Hepatocyte (in vitro differentiated cells): ENCODE measurements at regions not wholly inside any gene's neighbourhood (a gene's known extent, or its start where the extent isn't known, plus 50 kb on each side); places are given as distances from the start of the nearest gene placed in this dataset.
A peak's percentile ranks its signal among the peaks of the same experiment; 100 is the strongest.

Experiments
- DNase-seq: peaks from one replicate; pipeline ENCODE4 v3.0.0-alpha.2; 2016; ENCODE audit warnings: low spot score
- H2AFZ ChIP-seq: fragments of 200-600 bp; sonication (generic); 2 replicates; pipeline ENCODE4 v1.6.0; 2016; ENCODE audit warnings: antibody characterized with exemption, mild to moderate bottlenecking
- H3K27ac ChIP-seq: fragments of 200-600 bp; sonication (generic); 2 replicates; pipeline ENCODE4 v1.5.1; 2016; ENCODE audit warnings: mild to moderate bottlenecking
- H3K27me3 ChIP-seq: fragments of 200-600 bp; sonication (generic); 2 replicates; pipeline ENCODE4 v1.6.1; 2016
- H3K36me3 ChIP-seq: fragments of 200-600 bp; sonication (generic); replicated peaks from 2 replicates; pipeline ENCODE4 v1.5.1; 2016; ENCODE audit warnings: low read depth; ENCODE audit not compliant: insufficient read depth
- H3K4me1 ChIP-seq: fragments of 200-600 bp; sonication (generic); 2 replicates; pipeline ENCODE4 v1.5.1; 2016; ENCODE audit warnings: mild to moderate bottlenecking, moderate library complexity; ENCODE audit not compliant: insufficient read depth
- H3K4me2 ChIP-seq: fragments of 200-600 bp; sonication (generic); 2 replicates; pipeline ENCODE4 v1.6.0; 2016
- H3K4me3 ChIP-seq: fragments of 200-600 bp; sonication (generic); 2 replicates; pipeline ENCODE4 v1.5.1; 2016; ENCODE audit warnings: mild to moderate bottlenecking
- H3K79me2 ChIP-seq: fragments of 200-600 bp; sonication (generic); 2 replicates; pipeline ENCODE4 v1.6.0; 2017; ENCODE audit warnings: mild to moderate bottlenecking
- H3K9me2 ChIP-seq: fragments of 200-600 bp; sonication (generic); replicated peaks from 2 replicates; pipeline ENCODE4 v1.6.0; 2017; ENCODE audit warnings: mild to moderate bottlenecking; ENCODE audit not compliant: insufficient read depth
- H3K9me3 ChIP-seq: fragments of 200-600 bp; sonication (generic); 2 replicates; pipeline ENCODE4 v1.5.1; 2016; ENCODE audit warnings: low read depth, mild to moderate bottlenecking
- H4K20me1 ChIP-seq: fragments of 200-600 bp; sonication (generic); 2 replicates; pipeline ENCODE4 v1.6.0; 2016; ENCODE audit warnings: mild to moderate bottlenecking; ENCODE audit not compliant: insufficient read depth, poor library complexity, severe bottlenecking
- EZH2 ChIP-seq: fragments of 200-600 bp; sonication (generic); IDR thresholded peaks from 2 replicates; pipeline ENCODE4 v1.6.1; 2016; ENCODE audit warnings: antibody characterized with exemption, mild to moderate bottlenecking, borderline replicate concordance
- EZH2phosphoT487 ChIP-seq: fragments of 200-600 bp; sonication (generic); IDR thresholded peaks from one replicate; pipeline ENCODE4 v1.6.1; 2018; ENCODE audit warnings: antibody characterized with exemption, mild to moderate bottlenecking, low read depth, moderate library complexity; ENCODE audit not compliant: unreplicated experiment, severe bottlenecking
- WGBS: methylation state at CpG from one replicate; pipeline ENCODE4 v1.1.6; 2016; ENCODE audit warnings: low lambda C conversion rate; ENCODE audit errors: missing lambda C conversion rate; 5-methylcytosine and 5-hydroxymethylcytosine counted together
- TF ChIP-seq, protein P1 (sequence below): fragments of 200-600 bp; sonication (generic); IDR thresholded peaks from 2 replicates; pipeline ENCODE4 v1.5.1; 2016; ENCODE audit warnings: antibody characterized with exemption, mild to moderate bottlenecking; ENCODE audit not compliant: poor library complexity

- 36% methylated on average over 2 of the region's 2 CpGs for WGBS
- no peak overlapping the region for H3K27ac ChIP-seq
- DNase-seq, result no peak
Measured at GRCh38 chr4:11534623-11535302, 106.1 kb upstream of the HS3ST1 start.

GRCh38 chr4:11532138-11532537 is 103.4 kb upstream of the HS3ST1 start:
- H3K4me1 ChIP-seq, result peaks cover 13% of the 10 kb centered on the region
- H3K9me3 ChIP-seq, result peaks cover 5% of the 10 kb centered on the region
- H3K4me3 ChIP-seq, result no peak overlapping the region
- H3K27me3 ChIP-seq, result no peaks in the 10 kb centered on the region
- H2AFZ ChIP-seq, result no peak overlapping the region
- H4K20me1 ChIP-seq, result no peaks in the 10 kb centered on the region
- peak overlapping the region; percentile 72 for H3K27ac ChIP-seq
- H3K4me2 ChIP-seq, result no peak overlapping the region
- no peaks in the 10 kb centered on the region for H3K9me2 ChIP-seq
- H3K79me2 ChIP-seq, result no peaks in the 10 kb centered on the region
- H3K36me3 ChIP-seq, result no peaks in the 10 kb centered on the region
- TF ChIP-seq, protein P1, sequence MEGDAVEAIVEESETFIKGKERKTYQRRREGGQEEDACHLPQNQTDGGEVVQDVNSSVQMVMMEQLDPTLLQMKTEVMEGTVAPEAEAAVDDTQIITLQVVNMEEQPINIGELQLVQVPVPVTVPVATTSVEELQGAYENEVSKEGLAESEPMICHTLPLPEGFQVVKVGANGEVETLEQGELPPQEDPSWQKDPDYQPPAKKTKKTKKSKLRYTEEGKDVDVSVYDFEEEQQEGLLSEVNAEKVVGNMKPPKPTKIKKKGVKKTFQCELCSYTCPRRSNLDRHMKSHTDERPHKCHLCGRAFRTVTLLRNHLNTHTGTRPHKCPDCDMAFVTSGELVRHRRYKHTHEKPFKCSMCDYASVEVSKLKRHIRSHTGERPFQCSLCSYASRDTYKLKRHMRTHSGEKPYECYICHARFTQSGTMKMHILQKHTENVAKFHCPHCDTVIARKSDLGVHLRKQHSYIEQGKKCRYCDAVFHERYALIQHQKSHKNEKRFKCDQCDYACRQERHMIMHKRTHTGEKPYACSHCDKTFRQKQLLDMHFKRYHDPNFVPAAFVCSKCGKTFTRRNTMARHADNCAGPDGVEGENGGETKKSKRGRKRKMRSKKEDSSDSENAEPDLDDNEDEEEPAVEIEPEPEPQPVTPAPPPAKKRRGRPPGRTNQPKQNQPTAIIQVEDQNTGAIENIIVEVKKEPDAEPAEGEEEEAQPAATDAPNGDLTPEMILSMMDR, result no peak
- TF ChIP-seq EZH2, result no peak
- no peak for TF ChIP-seq EZH2phosphoT487
- 67% methylated on average over 2 of the region's 2 CpGs for WGBS
- peak; percentile 48 for DNase-seq

More at GRCh38 chr4:11534623-11535302, 106.1 kb upstream of the HS3ST1 start:
- H2AFZ ChIP-seq, result no peak overlapping the region
- H4K20me1 ChIP-seq, result no peaks in the 10 kb centered on the region
- peaks cover 5% of the 10 kb centered on the region for H3K9me3 ChIP-seq
- H3K79me2 ChIP-seq, result no peaks in the 10 kb centered on the region
- TF ChIP-seq, protein P1, result no peak
- no peak for TF ChIP-seq EZH2phosphoT487
- TF ChIP-seq EZH2, result no peak
- no peak overlapping the region for H3K4me2 ChIP-seq
- no peaks in the 10 kb centered on the region for H3K27me3 ChIP-seq
- no peaks in the 10 kb centered on the region for H3K36me3 ChIP-seq
- H3K9me2 ChIP-seq, result no peaks in the 10 kb centered on the region
- no peak overlapping the region for H3K4me3 ChIP-seq
- peaks cover 9% of the 10 kb centered on the region for H3K4me1 ChIP-seq

DNA sequence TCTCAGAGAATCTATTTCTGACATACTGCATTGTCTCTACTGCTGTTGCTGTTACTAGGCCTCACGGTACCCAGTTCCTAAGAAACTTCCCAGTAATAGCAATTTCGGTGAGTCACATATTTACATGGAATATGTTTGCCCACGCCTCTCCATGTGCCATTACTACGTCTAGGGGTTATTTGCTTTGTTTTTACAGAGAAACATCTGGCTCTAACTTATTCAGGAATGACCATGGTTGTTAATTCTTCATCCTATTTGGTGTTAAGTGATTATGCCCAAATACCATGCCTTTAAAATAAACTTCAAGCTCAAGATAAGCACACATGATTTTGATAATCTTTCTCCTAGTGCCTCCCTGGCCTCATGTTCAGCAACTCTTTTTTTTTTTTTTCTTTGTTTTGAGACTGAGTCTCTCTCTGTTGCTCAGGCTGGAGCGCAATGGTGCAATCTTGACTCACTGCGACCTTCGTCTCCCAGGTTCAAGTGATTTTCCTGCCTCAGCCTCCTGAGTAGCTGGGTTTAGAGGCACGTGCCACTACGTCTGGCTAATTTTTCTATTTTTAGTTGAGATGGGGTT is 101.0 kb upstream of the HS3ST1 start:
- Histone ChIP-seq H3K4me2 (no peak overlapping the region), H3K27me3 (no peaks in the 10 kb centered on the region), H4K20me1 (no peaks in the 10 kb centered on the region), H3K79me2 (no peaks in the 10 kb centered on the region), H3K36me3 (no peaks in the 10 kb centered on the region), H2AFZ (no peak overlapping the region), H3K9me2 (no peaks in the 10 kb centered on the region), H3K4me1 (peaks cover 8% of the 10 kb centered on the region), H3K27ac (peak overlapping the region; percentile 94), H3K4me3 (no peak overlapping the region), H3K9me3 (peaks cover 5% of the 10 kb centered on the region)
- TF ChIP-seq, protein P1, result no peak
- no peak for TF ChIP-seq EZH2
- TF ChIP-seq EZH2phosphoT487, result no peak
- DNase-seq, result peak; percentile 72
- WGBS, result 30% methylated on average over 9 of the region's 9 CpGs
